Kidney (tissue), 13 donors: ENCODE measurements at regions not wholly inside any gene's neighbourhood (a gene's known extent, or its start where the extent isn't known, plus 50 kb on each side); places are given as distances from the start of the nearest gene placed in this dataset.

Source experiments
- DNase-seq, 5 donors: peaks; one replicate each; pipeline ENCODE4 v3.0.0-alpha.2; 2013 to 2020
- FAIRE-seq: peaks from 2 replicates; lab custom pipeline; 2012; peaks lifted over from hg19 to GRCh38; lab: Jason Lieb, UNC
- H3K27ac ChIP-seq, 2 donors: one replicate each; pipeline ENCODE4 v1.7.0; 2013; ENCODE audit warnings: low read depth in 2 of 2, low read length in 2 of 2, inconsistent platforms in 1 of 2
- H3K27me3 ChIP-seq: one replicate; pipeline ENCODE4 v1.7.1; 2013; ENCODE audit warnings: low read length, inconsistent platforms; ENCODE audit not compliant: control insufficient read depth, insufficient read depth
- H3K36me3 ChIP-seq, 3 donors: one replicate each; pipeline versions ENCODE4 v1.7.0 to v1.7.1; 2013; ENCODE audit warnings: low read length in 3 of 3, control low read depth in 1 of 3, inconsistent platforms in 1 of 3; ENCODE audit not compliant: insufficient read depth in 3 of 3, control insufficient read depth in 2 of 3
- H3K4me1 ChIP-seq, 3 donors: one replicate each; pipeline versions ENCODE4 v1.7.0 to v1.7.1; 2013; ENCODE audit warnings: low read length in 3 of 3, inconsistent platforms in 1 of 3, low read depth in 1 of 3; ENCODE audit not compliant: control insufficient read depth in 2 of 3, insufficient read depth in 2 of 3
- H3K4me3 ChIP-seq, 3 donors: one replicate each; pipeline versions ENCODE4 v1.7.0 to v1.8.1; 2013; ENCODE audit warnings: low read length in 3 of 3, control low read depth in 1 of 3, inconsistent platforms in 1 of 3
- H3K9ac ChIP-seq, 3 donors: one replicate each; pipeline versions ENCODE4 v1.7.0 to v1.7.1; 2013; ENCODE audit warnings: low read length in 3 of 3, control low read depth in 1 of 3, inconsistent platforms in 1 of 3
- H3K9me3 ChIP-seq, 3 donors: one replicate each; pipeline versions ENCODE4 v1.7.0 to v1.7.1; 2013; ENCODE audit warnings: low read length in 3 of 3, control low read depth in 1 of 3, inconsistent platforms in 1 of 3; ENCODE audit not compliant: control insufficient read depth in 2 of 3, insufficient read depth in 1 of 3
- intact Hi-C: fragments of 100-400 bp; cut with DNase I; formaldehyde crosslinking; loops from one replicate; pipeline ENCODE4 v1.11.1; 2022
- TF ChIP-seq, protein P1 (sequence below): IDR thresholded peaks from 3 replicates; pipeline ENCODE4 v1.5.1; 2012; ENCODE audit warnings: mild to moderate bottlenecking, moderate library complexity, borderline replicate concordance; ENCODE audit not compliant: insufficient read depth; ENCODE audit errors: extremely low read depth
- donor health status: control.
- donor health status: control.
- donor health status: control.
- donor health status: control.
- donor health status: control.
- donor health status: DM: yes; HTN: yes; CAD: no.
- donor health status: Normal renal cell carcinoma (clear cell type).

DNA sequence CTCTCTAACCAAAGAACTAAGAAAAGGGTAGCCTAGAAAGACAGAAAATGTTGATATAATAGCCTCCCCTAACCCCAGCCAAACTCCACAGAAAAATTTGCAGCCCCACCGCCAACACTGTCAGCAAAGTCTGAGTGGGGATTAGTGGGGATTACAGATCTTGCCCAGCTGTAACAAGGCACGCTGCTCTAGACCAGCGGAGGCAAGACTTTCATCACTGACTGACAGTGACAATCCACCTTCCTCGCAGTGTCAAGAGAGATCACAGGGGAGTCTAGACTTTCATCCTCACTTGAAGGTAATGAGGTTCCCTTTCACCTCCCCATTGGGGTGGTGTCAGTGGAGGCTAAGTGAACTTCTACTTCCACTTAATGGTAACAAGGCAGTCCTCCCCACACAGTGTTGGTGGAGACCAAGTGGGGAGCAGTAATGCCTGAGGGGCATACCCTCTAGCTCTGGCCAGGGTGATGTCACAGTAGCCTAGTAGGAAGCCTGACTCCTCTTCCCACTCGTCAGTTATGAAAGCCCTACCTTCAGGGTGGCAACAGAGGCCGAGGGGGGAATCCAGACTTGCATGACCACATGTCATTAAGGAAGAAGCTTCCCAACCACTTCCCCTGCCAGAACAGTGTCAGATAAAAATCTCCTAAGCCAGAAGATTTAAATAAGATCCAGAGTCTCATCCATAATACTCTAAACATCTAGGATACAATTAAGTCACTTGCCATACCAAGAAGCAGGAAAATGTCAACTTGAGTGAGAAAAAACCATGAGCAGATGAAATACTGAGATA is 91.7 kb upstream of the RASSF8 start:
- H3K9me3 ChIP-seq = no peaks in the 10 kb centered on the region
- DNase-seq (no peak), FAIRE-seq (no peak)
- no peak overlapping the region for H3K4me3 ChIP-seq
- no peaks in the 10 kb centered on the region for H3K27me3 ChIP-seq
- TF ChIP-seq, protein P1, sequence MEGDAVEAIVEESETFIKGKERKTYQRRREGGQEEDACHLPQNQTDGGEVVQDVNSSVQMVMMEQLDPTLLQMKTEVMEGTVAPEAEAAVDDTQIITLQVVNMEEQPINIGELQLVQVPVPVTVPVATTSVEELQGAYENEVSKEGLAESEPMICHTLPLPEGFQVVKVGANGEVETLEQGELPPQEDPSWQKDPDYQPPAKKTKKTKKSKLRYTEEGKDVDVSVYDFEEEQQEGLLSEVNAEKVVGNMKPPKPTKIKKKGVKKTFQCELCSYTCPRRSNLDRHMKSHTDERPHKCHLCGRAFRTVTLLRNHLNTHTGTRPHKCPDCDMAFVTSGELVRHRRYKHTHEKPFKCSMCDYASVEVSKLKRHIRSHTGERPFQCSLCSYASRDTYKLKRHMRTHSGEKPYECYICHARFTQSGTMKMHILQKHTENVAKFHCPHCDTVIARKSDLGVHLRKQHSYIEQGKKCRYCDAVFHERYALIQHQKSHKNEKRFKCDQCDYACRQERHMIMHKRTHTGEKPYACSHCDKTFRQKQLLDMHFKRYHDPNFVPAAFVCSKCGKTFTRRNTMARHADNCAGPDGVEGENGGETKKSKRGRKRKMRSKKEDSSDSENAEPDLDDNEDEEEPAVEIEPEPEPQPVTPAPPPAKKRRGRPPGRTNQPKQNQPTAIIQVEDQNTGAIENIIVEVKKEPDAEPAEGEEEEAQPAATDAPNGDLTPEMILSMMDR = no peak
- H3K4me1 ChIP-seq = no peaks in the 10 kb centered on the region
- intact Hi-C loops = no loop called here
- H3K36me3 ChIP-seq = no peaks in the 10 kb centered on the region
- no peak overlapping the region for H3K27ac ChIP-seq
- no peak overlapping the region for H3K9ac ChIP-seq

DNA sequence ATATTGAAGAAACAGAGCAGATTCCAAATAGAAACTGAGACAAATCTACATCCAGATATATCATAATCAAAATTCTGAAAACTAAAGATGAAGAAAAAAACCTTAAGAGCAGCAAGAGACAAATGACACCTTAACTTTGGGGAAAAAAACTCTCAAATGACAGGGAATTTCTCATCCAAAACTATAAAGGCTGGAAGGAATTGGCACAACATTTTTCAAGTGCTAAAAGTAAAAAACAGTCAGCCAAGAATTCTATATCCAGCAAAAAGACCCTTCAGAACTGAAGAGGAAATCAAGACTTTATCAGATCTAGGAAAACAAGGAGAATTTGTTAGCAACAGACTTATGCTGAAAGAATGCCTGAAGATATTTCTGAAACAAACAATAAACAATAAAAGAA is 90.3 kb upstream of the RASSF8 start:
- Histone ChIP-seq H3K9me3 (no peaks in the 10 kb centered on the region), H3K4me1 (no peaks in the 10 kb centered on the region), H3K4me3 (no peak overlapping the region), H3K27ac (no peak overlapping the region), H3K27me3 (no peaks in the 10 kb centered on the region), H3K9ac (no peak overlapping the region), H3K36me3 (no peaks in the 10 kb centered on the region)
- no peak for DNase-seq
- TF ChIP-seq, protein P1 = no peak
- FAIRE-seq = no peak
- intact Hi-C loops = no loop called here

DNA sequence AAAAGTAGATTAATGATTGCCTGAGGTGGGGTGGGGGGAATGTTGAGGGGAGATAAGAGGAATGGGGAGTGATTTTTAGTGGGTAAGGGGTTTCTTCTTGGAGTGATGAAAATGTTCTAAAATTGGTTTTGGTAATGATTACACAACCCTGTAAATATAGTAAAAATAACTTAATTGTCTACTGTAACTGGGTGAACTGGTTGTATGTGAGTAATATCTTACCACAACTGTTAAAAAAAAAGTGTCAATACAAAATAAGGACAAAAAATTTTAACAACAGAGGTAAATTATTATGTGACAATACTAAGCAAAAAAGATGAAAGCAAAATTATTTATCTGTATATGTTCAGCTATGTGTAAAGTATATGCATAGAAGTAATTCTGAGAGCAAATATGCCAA is 86.3 kb upstream of the RASSF8 start:
- DNase-seq = no peak
- no peaks in the 10 kb centered on the region for H3K27me3 ChIP-seq
- no peak overlapping the region for H3K4me3 ChIP-seq
- intact Hi-C loops = no loop called here
- H3K27ac ChIP-seq = no peak overlapping the region
- H3K36me3 ChIP-seq = no peaks in the 10 kb centered on the region
- no peak for FAIRE-seq
- TF ChIP-seq, protein P1 = no peak
- H3K9ac ChIP-seq = no peak overlapping the region
- no peaks in the 10 kb centered on the region for H3K4me1 ChIP-seq
- no peaks in the 10 kb centered on the region for H3K9me3 ChIP-seq
